ENCODE measurements at regions not wholly inside any gene's neighbourhood (a gene's known extent, or its start where the extent isn't known, plus 50 kb on each side); places are given as distances from the start of the nearest gene placed in this dataset.

GRCh38 chr10:129055225-129055624 lies 411.8 kb upstream of the MGMT start:
- TF ChIP-seq POLR2A (IDR thresholded peaks at IDR 0.05): no peak
- TF ChIP-seq CTCF (IDR thresholded peaks at IDR 0.05): no peak
- TF ChIP-seq EP300 (IDR thresholded peaks at IDR 0.05): no peak

Measured in ovary (tissue), 3 donors.